Skin epidermis (tissue), 12 donors: ENCODE measurements at regions not wholly inside any gene's neighbourhood (a gene's known extent, or its start where the extent isn't known, plus 50 kb on each side); places are given as distances from the start of the nearest gene placed in this dataset.

Source experiments
- H3K27ac ChIP-seq, 21 experiments: fragments of 200-600 bp; sonication (generic) in 11 of 21; one replicate each; pipeline ENCODE4 v1.5.0; 2020; ENCODE audit warnings: mild to moderate bottlenecking in 3 of 21, inconsistent platforms in 2 of 21, moderate library complexity in 2 of 21
- H3K4me3 ChIP-seq, 7 experiments: fragments of 200-600 bp; sonication (generic) in 2 of 7; one replicate each; pipeline ENCODE4 v1.5.0; 2020; ENCODE audit warnings: inconsistent platforms in 2 of 7, mild to moderate bottlenecking in 2 of 7, moderate library complexity in 1 of 7

DNA sequence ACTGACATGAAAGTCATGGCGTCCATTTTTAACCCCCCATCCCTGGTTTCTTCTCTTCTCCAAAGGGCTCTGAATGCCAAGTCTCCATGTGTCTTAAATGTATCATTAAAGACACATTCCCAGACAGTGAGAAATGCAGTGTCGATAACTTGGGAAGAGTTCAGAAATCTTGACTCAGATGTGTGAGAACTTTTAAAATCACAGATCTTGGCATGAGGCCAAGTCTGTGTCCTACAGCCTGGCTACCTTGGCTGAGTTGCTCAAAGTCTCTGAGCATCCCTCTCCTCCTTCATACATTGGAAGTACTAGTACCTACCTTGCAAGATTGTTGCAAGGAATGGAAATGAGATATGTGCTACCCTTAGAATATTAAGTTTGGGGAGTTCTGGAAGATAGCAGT is 1046.5 kb upstream of the RBFOX1 start:
- H3K4me3 ChIP-seq: no peak overlapping the region
- no peak overlapping the region for H3K27ac ChIP-seq

DNA sequence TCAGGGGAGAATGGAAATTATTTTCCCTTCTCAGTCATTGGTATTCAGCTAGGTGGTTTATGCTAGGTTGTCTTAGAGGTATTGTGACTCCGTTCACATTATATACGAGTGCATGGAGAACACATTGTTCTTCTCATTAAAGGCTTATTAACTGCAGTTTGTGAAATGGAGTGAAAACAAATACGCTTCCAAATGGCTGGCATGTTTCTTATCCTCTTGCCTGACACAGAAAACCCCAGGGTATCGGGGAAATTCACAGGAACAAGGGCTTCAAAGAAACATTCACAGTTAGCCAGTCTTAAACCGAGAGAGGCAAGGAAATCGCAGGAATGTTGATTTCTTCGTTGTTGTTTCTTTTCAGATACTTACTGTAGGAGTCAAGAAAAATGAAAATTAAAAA is 1047.9 kb upstream of the RBFOX1 start:
- Histone ChIP-seq H3K27ac (no peak overlapping the region), H3K4me3 (no peak overlapping the region)

DNA sequence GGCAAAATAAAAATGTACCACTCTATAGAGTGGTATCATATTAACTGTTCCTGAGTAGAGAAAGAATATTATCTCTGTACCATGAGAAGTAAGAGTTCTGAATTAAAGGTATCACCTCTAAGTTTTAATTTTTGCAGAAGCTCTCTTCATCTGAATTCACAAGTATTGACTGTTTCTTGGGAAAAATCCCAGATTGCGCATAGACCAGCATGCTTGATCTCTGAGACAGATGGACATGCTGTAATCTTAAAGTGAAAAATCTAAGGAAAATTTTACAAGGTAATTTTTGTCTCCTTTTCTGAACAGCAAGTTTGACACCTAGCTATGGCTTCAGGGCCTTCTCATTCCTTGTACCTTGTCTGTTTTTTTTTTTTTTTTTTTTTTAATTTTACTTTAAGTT is 1050.7 kb upstream of the RBFOX1 start:
- H3K4me3 ChIP-seq: no peak overlapping the region
- H3K27ac ChIP-seq: no peak overlapping the region

DNA sequence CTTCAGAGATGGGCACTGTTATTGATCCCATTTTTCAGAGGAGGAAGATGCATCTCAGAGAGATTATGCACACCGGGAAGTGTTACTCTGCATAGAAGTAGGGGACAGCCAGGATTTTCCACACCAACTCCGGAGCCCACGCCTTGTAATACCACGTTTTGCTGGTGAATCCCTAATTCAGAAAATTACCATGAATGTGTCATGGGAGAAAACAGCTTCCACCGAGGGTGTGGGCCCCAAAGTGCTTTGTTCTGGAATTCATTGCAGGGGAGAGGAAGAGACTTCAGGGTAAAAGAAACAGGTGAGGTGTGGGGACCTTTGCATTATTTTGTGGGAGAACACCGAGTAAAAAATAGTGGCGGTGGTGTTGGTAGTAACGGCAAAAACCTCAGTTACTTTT is 1051.4 kb upstream of the RBFOX1 start:
- Histone ChIP-seq H3K4me3 (no peak overlapping the region), H3K27ac (no peak overlapping the region)

DNA sequence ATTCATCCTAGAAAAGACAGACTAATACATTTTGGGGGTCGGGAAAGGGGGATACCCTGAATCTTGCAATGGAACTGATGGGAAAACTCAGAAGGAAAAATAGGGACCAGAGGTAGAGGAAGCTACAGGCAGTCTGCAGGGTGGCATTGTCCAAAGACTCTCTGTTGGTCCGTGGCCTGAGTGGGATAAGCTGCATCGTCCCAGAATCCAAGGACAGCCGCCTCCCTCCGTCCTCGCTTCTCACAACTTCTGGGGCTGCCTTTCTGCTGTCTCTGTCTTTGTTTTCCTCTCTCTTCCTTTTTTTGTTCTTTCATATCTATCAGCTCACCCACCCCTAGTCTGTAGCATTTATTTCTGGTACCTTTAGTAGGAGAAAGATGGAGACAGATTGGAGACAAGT is 1052.6 kb upstream of the RBFOX1 start:
- H3K4me3 ChIP-seq: no peak overlapping the region
- no peak overlapping the region for H3K27ac ChIP-seq

DNA sequence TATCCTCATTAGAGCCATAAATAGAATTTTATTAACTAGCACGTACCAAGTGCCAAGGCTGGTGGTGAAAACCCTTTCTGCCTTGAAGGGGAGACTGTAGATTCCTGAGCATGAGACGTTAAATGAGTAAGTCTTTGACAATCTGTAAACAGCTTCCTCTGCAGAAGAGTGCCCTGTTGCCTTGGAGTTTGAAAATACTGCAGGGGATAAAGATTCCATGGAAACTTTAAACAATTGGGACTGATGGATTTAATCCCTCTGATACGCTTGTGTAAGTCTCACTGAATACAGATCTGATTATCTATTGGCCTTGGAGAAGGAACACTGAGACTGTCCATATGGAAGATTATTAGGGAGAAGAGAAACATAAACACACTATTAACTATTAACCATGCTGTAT is 1053.4 kb upstream of the RBFOX1 start:
- Histone ChIP-seq H3K4me3 (no peak overlapping the region), H3K27ac (no peak overlapping the region)

DNA sequence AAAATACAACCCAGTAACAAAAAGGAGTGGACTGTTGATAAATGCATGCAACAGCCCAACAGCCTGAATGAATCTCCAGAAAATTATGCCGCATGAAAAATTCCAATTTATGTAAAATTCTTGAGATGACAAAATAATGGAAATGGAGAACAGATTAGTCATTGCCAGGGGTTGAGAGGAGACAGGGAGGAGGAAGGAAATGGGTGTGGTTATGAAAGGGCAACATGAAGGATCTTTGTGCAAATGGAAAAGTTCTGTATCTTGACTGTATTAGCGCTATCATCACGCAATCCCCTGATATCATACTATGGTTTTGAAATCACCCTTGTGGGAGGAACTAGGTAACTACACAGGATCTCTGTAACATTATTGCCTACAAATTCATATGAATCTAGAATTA is 1058.3 kb upstream of the RBFOX1 start:
- no peak overlapping the region for H3K4me3 ChIP-seq
- no peak overlapping the region for H3K27ac ChIP-seq

DNA sequence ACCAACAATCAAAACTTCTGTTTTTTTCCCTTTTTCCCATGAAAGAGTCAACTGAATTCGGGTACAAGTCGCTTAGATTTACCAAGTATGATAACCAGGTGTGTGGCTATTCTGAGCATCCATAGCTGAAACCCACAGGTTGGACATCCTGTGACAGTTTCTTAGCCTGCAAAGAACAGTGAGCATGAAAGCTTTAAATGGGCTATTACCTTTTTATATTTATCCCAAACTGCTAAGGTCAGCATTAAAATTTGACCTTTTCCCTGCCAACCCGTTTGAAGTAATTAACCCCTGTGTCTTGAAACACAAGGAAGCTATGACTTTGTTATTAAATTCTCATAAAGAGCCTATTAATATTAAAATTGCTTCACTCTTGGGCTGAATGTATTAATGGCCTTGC is 1065.0 kb upstream of the RBFOX1 start:
- no peak overlapping the region for H3K4me3 ChIP-seq
- H3K27ac ChIP-seq: no peak overlapping the region

DNA sequence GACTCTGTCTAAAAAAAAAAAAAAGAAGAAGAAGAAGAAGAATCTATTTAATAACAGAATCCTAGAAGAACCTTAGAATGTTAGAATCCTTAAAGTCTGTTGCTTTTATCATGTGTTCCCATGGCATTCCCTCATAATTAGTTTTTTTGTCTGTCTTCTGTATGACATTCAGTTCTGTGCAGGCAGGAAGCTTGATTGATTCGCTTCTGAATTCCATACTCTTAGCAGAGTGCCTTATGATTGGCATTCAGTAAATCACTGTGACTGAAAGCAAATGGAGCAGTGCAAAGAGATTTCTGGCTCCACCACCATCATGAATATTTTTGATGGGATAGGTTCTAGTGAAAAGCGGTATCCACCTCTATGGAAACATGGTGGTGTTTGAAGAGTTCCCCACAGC is 1065.9 kb upstream of the RBFOX1 start:
- Histone ChIP-seq H3K27ac (no peak overlapping the region), H3K4me3 (no peak overlapping the region)

DNA sequence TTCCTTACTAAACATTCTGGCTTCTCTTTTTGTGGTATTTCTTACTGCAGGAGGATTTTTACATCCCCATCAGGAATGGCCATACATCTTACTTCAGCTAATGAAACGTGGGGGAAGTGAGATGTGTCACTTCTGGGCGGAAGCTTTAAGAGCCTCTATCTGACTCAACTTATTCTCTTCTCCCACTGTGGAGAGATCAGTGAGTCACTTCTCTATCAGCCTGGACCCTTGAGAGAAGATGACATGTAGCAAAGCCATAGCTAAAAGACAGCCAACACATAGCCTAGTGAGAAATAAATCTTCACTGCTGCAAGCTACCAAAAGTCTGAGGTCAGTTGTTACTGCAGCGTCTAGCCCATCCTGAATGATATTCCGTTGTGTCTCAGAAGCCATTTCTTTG is 1066.7 kb upstream of the RBFOX1 start:
- H3K27ac ChIP-seq: no peak overlapping the region

DNA sequence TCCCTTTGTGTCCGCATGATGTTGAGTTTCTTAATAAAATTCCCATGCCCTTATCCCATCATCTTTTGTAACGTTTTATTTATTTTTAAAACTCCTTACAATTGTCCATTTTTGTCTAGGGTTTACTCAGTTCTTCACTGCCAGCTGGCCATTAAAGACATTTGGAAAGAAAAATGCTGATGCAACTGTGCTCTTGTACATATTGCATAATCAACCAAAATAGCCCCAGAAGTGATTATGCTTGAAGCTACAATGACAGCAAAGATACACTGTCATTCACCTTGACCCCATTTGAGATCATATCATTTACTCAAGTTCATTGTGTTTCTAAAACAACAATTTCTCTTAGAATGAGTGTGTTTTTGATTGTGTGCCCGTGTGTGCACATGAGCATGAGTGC is 1074.6 kb upstream of the RBFOX1 start:
- Histone ChIP-seq H3K27ac (no peak overlapping the region), H3K4me3 (no peak overlapping the region)

More for the DNA sequence above, 1066.7 kb upstream of the RBFOX1 start:
- no peak overlapping the region for H3K4me3 ChIP-seq

DNA sequence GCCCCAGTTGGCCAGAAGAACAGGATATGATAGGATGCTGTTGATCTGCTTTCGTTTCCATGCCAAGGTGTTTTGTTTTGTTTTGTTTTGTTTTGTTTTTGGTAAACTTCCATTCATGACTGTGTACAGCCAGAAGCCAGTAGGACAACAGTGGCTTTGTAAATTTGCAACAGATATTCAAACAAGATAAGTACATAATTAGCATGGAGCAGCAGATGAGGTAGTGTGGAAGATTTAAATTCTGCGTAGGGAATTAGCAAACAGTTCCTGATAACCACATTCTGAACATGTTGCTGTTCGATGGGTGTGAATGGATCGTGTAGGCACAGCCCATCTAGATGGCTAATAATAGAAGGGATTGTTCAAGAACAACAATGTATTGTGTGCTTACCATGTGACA is 1080.1 kb upstream of the RBFOX1 start:
- no peak overlapping the region for H3K4me3 ChIP-seq
- H3K27ac ChIP-seq: no peak overlapping the region

DNA sequence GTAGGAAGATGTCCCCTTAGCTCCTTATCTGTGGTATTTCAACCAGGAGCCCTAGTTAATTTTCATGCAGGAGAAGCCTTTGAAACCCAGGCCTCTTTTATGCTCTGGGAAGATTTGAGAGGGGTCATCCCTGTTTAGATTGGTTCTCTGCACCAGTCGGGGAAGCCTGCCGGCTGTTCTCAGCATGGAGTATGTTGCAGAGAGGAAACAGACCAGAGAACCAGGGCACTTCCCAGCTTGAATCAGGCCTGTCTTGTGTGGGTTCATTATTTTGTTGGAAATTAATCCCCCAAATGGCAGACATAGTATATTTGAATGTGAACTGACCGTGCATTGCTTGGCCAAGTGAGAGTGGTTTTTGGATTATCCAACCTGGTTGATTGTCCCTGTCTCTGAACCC is 1082.1 kb upstream of the RBFOX1 start:
- no peak overlapping the region for H3K27ac ChIP-seq
- H3K4me3 ChIP-seq: no peak overlapping the region

DNA sequence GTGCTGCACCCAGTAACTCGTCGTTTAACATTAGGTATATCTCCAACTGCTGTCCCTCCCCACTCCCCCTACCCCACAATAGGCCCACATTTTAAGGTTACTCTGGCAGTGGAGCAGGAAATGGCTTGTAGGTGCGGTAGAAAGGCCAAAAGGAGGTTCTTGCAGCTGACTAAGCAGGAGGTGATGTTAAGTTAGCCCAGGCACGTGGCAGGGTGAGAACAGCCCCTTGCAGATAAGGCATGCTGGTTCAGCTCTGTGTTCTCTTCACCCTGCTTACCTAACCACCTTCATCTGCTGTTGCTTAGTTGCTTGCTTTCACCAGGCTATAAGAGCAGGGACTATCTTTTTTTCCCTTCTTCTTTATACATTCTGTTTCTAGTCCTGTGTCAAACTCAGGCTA is 1082.8 kb upstream of the RBFOX1 start:
- Histone ChIP-seq H3K4me3 (no peak overlapping the region), H3K27ac (no peak overlapping the region)

DNA sequence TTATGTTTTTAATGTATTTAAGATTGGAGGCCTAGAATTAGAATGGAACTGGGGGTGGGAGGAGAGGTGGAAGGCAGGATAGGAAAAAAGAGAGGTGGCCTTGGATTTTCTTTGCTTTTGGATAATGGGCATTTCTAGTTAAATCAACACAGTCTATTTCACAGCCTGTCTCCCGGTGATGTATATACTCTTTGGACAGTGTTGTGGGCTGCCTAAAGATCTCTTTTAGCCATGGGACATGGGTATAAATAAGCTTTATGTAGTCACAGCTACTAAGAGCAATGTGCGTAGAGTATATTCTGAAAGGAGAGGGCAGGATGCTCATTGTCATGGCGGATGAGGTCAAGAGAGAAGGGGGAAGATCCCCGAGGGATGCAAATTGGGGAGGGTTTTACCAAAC is 1084.4 kb upstream of the RBFOX1 start:
- no peak overlapping the region for H3K4me3 ChIP-seq

DNA sequence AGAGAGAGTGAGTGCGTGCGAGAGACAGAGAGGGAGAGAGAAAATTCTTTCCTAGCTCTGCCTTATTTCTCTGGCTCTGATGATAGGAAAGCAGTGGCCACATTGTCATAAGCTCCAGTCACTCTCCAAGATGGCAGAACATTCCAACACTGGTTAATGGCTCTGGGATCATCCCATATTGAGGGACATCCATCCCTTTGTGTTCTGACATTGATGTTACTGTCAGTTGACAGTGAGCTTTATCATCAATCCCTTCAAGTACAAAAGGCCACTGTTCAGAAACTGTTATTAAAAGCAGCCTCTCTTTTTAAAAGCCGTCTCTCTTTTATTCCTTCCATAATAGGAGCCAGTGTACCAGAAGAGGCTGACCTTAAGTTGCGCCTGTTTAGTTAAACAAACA is 1084.9 kb upstream of the RBFOX1 start:
- Histone ChIP-seq H3K27ac (no peak overlapping the region), H3K4me3 (no peak overlapping the region)

More for the DNA sequence above, 1084.4 kb upstream of the RBFOX1 start:
- H3K27ac ChIP-seq: no peak overlapping the region

DNA sequence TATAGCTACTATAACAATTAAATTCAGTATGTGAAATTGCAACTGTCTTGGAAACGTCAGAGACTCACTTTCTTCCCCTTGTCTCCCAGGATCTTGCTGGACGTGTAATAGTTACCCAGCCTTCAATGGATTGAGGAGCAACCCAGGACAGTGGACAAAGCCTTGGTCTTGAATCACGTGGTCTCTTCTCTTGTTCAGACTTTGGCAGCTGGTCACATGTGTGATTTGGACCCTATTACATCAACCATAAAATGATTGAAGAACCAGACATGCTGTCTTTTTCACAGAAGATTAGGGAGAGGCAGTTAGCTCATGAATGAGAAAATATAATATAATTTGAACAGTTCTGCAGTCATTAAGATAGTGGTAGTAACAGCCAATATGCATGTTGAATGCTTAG is 1085.5 kb upstream of the RBFOX1 start:
- no peak overlapping the region for H3K27ac ChIP-seq

DNA sequence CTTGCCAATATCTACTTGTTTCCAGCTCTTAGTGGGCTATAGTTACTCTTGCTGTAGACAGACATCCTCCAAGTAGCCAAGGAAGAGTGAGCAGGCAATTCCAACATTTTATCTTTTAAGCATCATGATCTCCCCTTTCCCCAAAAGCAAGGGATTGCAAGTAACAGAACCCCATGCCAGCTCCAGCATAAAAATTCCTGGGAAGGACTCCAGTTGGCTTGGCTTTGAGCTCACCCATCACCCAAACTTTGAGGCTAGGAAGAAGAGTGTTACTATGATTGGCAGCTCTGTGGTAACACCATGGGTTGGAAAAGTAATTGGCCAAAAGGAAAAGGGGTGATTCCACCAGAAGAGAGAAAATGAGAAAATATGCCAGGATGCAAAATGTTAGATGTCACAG is 1086.4 kb upstream of the RBFOX1 start:
- Histone ChIP-seq H3K27ac (no peak overlapping the region), H3K4me3 (no peak overlapping the region)

More for the DNA sequence above, 1085.5 kb upstream of the RBFOX1 start:
- no peak overlapping the region for H3K4me3 ChIP-seq

DNA sequence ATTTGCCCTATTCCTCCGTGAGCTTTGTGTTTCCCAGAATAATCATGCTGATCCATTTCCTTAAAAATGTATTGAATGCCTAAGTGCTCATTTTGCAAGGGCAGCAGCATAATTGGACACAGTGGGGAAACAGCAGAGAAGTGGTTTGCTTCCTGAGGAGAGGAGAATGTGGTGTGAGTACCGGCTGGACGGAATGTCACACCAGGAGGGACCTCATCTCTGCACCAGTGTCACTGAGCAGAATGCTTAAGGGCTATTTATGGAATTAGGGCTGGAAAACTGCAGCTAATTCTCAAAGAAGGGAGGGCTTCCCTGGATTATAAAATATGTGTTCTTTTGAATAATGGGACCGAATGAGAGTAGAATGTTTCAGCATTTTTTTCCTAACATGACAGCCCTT is 1100.6 kb upstream of the RBFOX1 start:
- H3K27ac ChIP-seq: no peak overlapping the region

DNA sequence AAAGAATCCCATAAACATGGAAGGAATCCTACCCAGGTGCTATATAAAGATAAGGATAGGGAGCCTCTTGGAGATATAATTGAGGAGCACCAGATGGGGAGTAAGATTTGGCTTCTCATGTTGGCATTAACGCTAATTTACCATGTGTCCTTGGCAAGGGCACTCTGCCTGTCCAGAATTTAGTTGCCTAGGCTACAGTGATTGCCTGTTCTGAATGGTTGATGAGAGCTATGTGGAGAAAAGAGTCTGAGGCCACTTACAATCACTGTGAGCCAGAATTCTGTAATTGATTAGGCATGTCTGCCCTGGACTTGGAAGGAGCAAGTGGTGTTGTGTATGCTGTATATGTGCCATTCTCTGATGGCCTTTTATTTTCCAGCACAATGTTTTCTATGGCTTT is 1101.2 kb upstream of the RBFOX1 start:
- Histone ChIP-seq H3K27ac (no peak overlapping the region), H3K4me3 (no peak overlapping the region)

More for the DNA sequence above, 1100.6 kb upstream of the RBFOX1 start:
- no peak overlapping the region for H3K4me3 ChIP-seq

DNA sequence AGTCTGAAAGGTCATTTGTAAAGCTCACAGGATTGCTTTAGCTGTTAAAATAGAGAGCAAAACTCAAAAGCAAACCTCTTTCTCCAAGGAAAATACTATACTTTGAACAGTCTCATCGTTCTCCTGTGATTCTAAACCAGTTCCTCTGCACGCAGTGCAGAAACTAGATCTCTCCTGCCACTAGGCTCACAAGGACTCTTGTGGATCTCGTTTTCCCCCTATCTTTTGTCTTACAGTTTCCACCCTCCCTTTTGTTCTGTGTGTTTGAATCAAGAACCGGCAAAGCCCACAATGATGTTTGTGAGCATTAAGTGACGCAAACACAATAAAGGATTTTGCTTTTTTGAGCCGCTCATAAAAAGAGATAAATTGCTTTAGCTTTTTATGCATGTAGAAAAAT is 1103.5 kb upstream of the RBFOX1 start:
- no peak overlapping the region for H3K4me3 ChIP-seq
- no peak overlapping the region for H3K27ac ChIP-seq

DNA sequence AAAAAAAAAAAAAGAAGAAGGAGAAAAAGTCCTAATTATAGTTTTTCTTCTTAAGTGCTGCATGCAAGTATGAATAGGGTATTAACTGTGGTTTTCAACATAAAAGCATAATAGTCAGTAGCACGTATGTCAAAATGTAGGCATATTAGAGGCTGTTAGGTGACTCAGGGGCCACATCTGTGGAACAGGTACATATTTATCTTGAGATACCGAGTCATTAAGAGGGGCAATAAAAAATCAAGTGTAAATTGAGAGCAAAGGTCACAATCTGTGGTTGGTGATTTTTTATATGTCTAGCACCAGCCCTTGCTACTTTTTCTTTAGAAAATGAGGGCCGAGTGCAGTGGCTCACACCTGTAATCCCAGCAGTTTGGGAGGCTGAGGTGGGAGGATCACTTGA is 1113.8 kb upstream of the RBFOX1 start:
- H3K27ac ChIP-seq: no peak overlapping the region
- no peak overlapping the region for H3K4me3 ChIP-seq

DNA sequence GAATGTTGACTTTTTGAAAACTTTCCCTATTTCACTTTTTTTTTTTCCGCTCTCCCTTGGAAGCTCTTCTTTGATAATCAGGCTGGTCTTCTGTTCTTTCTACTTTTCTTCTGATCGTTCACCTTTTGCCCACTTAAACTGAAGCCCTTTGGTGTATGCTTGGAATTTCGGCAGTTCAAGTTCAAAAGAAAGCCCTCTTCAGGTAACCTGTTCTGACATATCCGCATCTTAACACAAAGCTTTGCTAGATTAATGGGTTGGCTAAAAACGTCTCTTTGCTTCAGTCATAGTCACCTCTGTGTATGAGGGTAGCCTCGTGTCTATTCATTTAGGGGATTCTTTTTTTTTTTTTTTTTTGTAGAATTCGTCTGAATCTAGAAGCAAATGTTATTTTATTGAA is 1115.8 kb upstream of the RBFOX1 start:
- H3K27ac ChIP-seq: no peak overlapping the region

More for the DNA sequence above, 1115.8 kb upstream of the RBFOX1 start:
- H3K4me3 ChIP-seq: no peak overlapping the region
